ENCODE measurements at regions not wholly inside any gene's neighbourhood (a gene's known extent, or its start where the extent isn't known, plus 50 kb on each side); places are given as distances from the start of the nearest gene placed in this dataset.

- no peaks in the 10 kb centered on the region for H3K9me3 ChIP-seq (ENCODE audit: control insufficient read depth, low read length)
- peaks cover 4% of the 10 kb centered on the region for H3K4me1 Mint-ChIP-seq
- no peaks in the 10 kb centered on the region for H3K27me3 ChIP-seq (ENCODE audit: control insufficient read depth, insufficient read depth, low read length, poor library complexity, severe bottlenecking)
- H3K27ac ChIP-seq (ENCODE audit: low read depth, low read length): no peak overlapping the region
- no peaks in the 10 kb centered on the region for H3K4me1 ChIP-seq (ENCODE audit: control insufficient read depth, insufficient read depth, low read length)
- H3K27me3 Mint-ChIP-seq (ENCODE audit: insufficient read depth): no peaks in the 10 kb centered on the region
- H3K9me3 Mint-ChIP-seq: peaks cover 4% of the 10 kb centered on the region
- WGBS, 2 experiments (ENCODE audit: insufficient coverage in 1 of 2, insufficient read length in 1 of 2): 100% methylated on average over 2 of the region's 2 CpGs; no CpG with 5 or more reads in 1 of the 2 experiments
- no peak overlapping the region for H3K9ac ChIP-seq (ENCODE audit: extremely low read depth, low read length, poor library complexity, severe bottlenecking)
- H3K36me3 ChIP-seq (ENCODE audit: control insufficient read depth, insufficient read depth, low read length): no peaks in the 10 kb centered on the region
- H3K4me3 Mint-ChIP-seq: no peak overlapping the region
- no peak for TF ChIP-seq CTCF (conservative IDR thresholded peaks at IDR 0.05)
- H3K36me3 Mint-ChIP-seq (ENCODE audit: low read depth): no peaks in the 10 kb centered on the region
- DNase-seq: no peak
- H3K4me3 ChIP-seq (ENCODE audit: low read length): no peak overlapping the region
- no peak overlapping the region for H3K27ac Mint-ChIP-seq
Observed at GRCh38 chr1:219266524-219266923, 92.8 kb downstream of the LYPLAL1 start.

GRCh38 chr1:219265026-219265515 lies 91.4 kb downstream of the LYPLAL1 start:
- no peaks in the 10 kb centered on the region for H3K36me3 ChIP-seq (ENCODE audit: control insufficient read depth, insufficient read depth, low read length)
- Mint-ChIP-seq H3K27ac (no peak overlapping the region), H3K36me3 (ENCODE audit: low read depth) (no peaks in the 10 kb centered on the region), H3K4me1 (peaks cover 4% of the 10 kb centered on the region), H3K4me3 (no peak overlapping the region), H3K9me3 (peaks cover 7% of the 10 kb centered on the region), H3K27me3 (ENCODE audit: insufficient read depth) (no peaks in the 10 kb centered on the region)
- H3K27me3 ChIP-seq (ENCODE audit: control insufficient read depth, insufficient read depth, low read length, poor library complexity, severe bottlenecking): no peaks in the 10 kb centered on the region
- H3K27ac ChIP-seq (ENCODE audit: low read depth, low read length): no peak overlapping the region
- H3K9me3 ChIP-seq (ENCODE audit: control insufficient read depth, low read length): no peaks in the 10 kb centered on the region
- no peak overlapping the region for H3K9ac ChIP-seq (ENCODE audit: extremely low read depth, low read length, poor library complexity, severe bottlenecking)
- no peaks in the 10 kb centered on the region for H3K4me1 ChIP-seq (ENCODE audit: control insufficient read depth, insufficient read depth, low read length)
- no peak for DNase-seq
- no peak overlapping the region for H3K4me3 ChIP-seq (ENCODE audit: low read length)
- WGBS, 2 experiments (ENCODE audit: insufficient coverage in 1 of 2, insufficient read length in 1 of 2): no CpG with 5 or more reads among the region's 2 CpGs
- TF ChIP-seq CTCF (conservative IDR thresholded peaks at IDR 0.05): no peak

- H3K9me3 Mint-ChIP-seq: peaks cover 7% of the 10 kb centered on the region
- WGBS, 2 experiments (ENCODE audit: insufficient coverage in 1 of 2, insufficient read length in 1 of 2): 0 to 67% methylated on average over 1 to 5 of the region's 5 CpGs
- H3K4me1 Mint-ChIP-seq: peaks cover 4% of the 10 kb centered on the region
- no peaks in the 10 kb centered on the region for H3K27me3 Mint-ChIP-seq (ENCODE audit: insufficient read depth)
- H3K27ac ChIP-seq (ENCODE audit: low read depth, low read length): peak overlapping the region; percentile 59
- no peak for TF ChIP-seq CTCF (conservative IDR thresholded peaks at IDR 0.05)
- H3K9ac ChIP-seq (ENCODE audit: extremely low read depth, low read length, poor library complexity, severe bottlenecking): no peak overlapping the region
- no peak overlapping the region for H3K4me3 ChIP-seq (ENCODE audit: low read length)
- no peak for DNase-seq
- no peak overlapping the region for H3K4me3 Mint-ChIP-seq
- no peaks in the 10 kb centered on the region for H3K27me3 ChIP-seq (ENCODE audit: control insufficient read depth, insufficient read depth, low read length, poor library complexity, severe bottlenecking)
- no peaks in the 10 kb centered on the region for H3K9me3 ChIP-seq (ENCODE audit: control insufficient read depth, low read length)
- no peaks in the 10 kb centered on the region for H3K36me3 ChIP-seq (ENCODE audit: control insufficient read depth, insufficient read depth, low read length)
- H3K27ac Mint-ChIP-seq: peak overlapping the region; percentile 11
- no peaks in the 10 kb centered on the region for H3K36me3 Mint-ChIP-seq (ENCODE audit: low read depth)
- H3K4me1 ChIP-seq (ENCODE audit: control insufficient read depth, insufficient read depth, low read length): no peaks in the 10 kb centered on the region
Observed at GRCh38 chr1:219264561-219264960, 90.9 kb downstream of the LYPLAL1 start.
